Testis (tissue), 2 donors: ENCODE measurements at regions not wholly inside any gene's neighbourhood (a gene's known extent, or its start where the extent isn't known, plus 50 kb on each side); places are given as distances from the start of the nearest gene placed in this dataset.

Experiments
- DNase-seq: peaks from one replicate; pipeline ENCODE4 v3.0.0-alpha.2; 2019
- H3K27ac ChIP-seq, 2 donors: fragments of 200-600 bp; sonication (generic); one replicate each; pipeline ENCODE4 v1.5.1; 2019
- H3K27me3 ChIP-seq: fragments of 200-600 bp; sonication (generic); one replicate; pipeline ENCODE4 v1.5.1; 2019
- H3K36me3 ChIP-seq: fragments of 200-600 bp; sonication (generic); one replicate; pipeline ENCODE4 v1.5.1; 2017; ENCODE audit warnings: low read depth; ENCODE audit errors: missing control alignments
- H3K4me1 ChIP-seq: fragments of 200-600 bp; sonication (generic); one replicate; pipeline ENCODE4 v1.5.1; 2019
- H3K4me3 ChIP-seq, 2 donors: fragments of 200-600 bp; sonication (generic); one replicate each; pipeline ENCODE4 v1.5.1; 2017 to 2019
- H3K9me3 ChIP-seq: fragments of 200-600 bp; sonication (generic); one replicate; pipeline ENCODE4 v1.5.1; 2017
- POLR2A ChIP-seq: fragments of 450-650 bp; IDR thresholded peaks from one replicate; pipeline ENCODE4 v1.6.1; 2017; ENCODE audit warnings: antibody characterized with exemption, mild to moderate bottlenecking, moderate library complexity
- WGBS, 2 donors: methylation state at CpG; one replicate each; pipeline ENCODE4 v1.1.5; 2018; 5-methylcytosine and 5-hydroxymethylcytosine counted together
- intact Hi-C: fragments of 100-400 bp; cut with DNase I; formaldehyde crosslinking; loops from one replicate; pipeline ENCODE4 v1.15.1; 2023; ENCODE audit warnings: low total_unique reads
- TF ChIP-seq, protein P1 (sequence below), 3 experiments: fragments of 450-650 bp in 2 of 3; fragments of 200-600 bp in 1 of 3; sonication (generic) in 1 of 3; IDR thresholded peaks; one replicate each; pipeline ENCODE4 v1.5.1; 2016 to 2019; ENCODE audit warnings: antibody characterized with exemption in 3 of 3, mild to moderate bottlenecking in 2 of 3, moderate library complexity in 1 of 3

DNA sequence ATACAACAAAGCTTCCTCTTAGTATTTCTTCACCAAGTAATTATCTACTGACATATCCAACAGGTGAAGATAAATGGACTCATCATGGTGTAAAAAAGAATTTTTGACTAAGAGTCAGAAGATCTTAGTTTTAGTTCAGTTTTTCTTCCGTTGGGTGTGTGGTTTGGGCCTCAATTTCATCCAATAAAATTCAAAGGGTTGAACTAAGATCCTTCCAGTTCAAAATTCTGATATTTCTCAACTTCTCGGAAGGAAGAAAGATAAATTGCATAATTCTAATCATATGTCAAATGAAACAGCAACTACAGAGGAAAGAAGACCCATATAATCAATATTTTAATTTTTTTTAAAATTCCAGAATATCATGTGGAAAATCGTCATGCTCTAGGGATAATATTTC is 192.7 kb downstream of the SPRY1 start:
- intact Hi-C loops: no loop called here
- H3K4me1 ChIP-seq: no peaks in the 10 kb centered on the region
- 84 to 88% methylated on average over 3 of the region's 3 CpGs for WGBS, 2 donors
- no peaks in the 10 kb centered on the region for H3K9me3 ChIP-seq
- H3K4me3 ChIP-seq: no peak overlapping the region
- DNase-seq: no peak
- TF ChIP-seq, protein P1, sequence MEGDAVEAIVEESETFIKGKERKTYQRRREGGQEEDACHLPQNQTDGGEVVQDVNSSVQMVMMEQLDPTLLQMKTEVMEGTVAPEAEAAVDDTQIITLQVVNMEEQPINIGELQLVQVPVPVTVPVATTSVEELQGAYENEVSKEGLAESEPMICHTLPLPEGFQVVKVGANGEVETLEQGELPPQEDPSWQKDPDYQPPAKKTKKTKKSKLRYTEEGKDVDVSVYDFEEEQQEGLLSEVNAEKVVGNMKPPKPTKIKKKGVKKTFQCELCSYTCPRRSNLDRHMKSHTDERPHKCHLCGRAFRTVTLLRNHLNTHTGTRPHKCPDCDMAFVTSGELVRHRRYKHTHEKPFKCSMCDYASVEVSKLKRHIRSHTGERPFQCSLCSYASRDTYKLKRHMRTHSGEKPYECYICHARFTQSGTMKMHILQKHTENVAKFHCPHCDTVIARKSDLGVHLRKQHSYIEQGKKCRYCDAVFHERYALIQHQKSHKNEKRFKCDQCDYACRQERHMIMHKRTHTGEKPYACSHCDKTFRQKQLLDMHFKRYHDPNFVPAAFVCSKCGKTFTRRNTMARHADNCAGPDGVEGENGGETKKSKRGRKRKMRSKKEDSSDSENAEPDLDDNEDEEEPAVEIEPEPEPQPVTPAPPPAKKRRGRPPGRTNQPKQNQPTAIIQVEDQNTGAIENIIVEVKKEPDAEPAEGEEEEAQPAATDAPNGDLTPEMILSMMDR (IDR thresholded peaks at IDR 0.05): no peak
- TF ChIP-seq POLR2A: no peak
- no peaks in the 10 kb centered on the region for H3K27me3 ChIP-seq
- peak overlapping the region in 1 of 2 donors; percentile 3 for H3K27ac ChIP-seq
- H3K36me3 ChIP-seq: no peaks in the 10 kb centered on the region

DNA sequence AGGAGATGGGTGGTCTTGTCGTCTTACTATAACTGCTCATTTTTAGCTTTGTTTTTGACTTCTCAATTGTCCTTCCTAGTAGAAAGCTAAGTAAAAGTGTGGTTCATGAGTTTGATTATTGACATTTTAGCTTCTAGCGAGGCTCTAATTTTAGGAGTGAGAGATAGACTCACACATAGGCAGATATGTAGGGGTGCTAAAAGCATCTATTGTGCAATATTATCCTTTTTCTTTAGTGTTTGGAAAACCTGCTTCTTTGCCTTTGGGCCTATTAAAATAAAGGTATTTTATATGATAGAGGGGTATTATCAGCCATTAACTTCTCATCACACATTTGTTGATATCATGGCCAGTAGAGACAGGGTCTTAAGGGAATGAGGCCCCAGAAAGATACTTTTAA is 195.3 kb downstream of the SPRY1 start:
- no peak overlapping the region for H3K4me3 ChIP-seq
- intact Hi-C loops: no loop called here
- H3K9me3 ChIP-seq: no peaks in the 10 kb centered on the region
- no peak overlapping the region for H3K27ac ChIP-seq
- H3K27me3 ChIP-seq: no peaks in the 10 kb centered on the region
- no peak for DNase-seq
- 92 to 96% methylated on average over 2 of the region's 2 CpGs for WGBS, 2 donors
- TF ChIP-seq, protein P1 (IDR thresholded peaks at IDR 0.05): no peak
- TF ChIP-seq POLR2A: no peak
- no peaks in the 10 kb centered on the region for H3K36me3 ChIP-seq
- no peaks in the 10 kb centered on the region for H3K4me1 ChIP-seq

DNA sequence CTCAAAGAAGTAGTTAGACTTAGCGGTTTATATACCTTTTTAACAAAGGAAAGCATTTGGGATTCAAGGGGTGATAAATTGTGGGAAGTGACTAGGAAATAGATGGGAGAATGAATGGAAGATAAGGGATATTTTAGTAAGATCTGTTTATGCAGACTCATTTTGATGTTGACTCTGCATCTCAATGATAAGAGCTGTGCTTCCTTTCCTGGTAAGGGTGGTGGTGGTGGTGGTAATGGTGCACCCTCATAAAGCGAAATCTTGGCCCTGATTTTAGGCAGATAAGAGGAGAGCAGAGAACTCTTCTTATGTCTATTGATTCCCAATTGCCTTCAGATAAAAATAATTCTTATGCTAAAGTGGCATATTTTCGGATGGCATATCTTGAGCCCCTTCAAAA is 197.1 kb downstream of the SPRY1 start:
- H3K27me3 ChIP-seq: no peaks in the 10 kb centered on the region
- no peak overlapping the region for H3K4me3 ChIP-seq
- H3K36me3 ChIP-seq: no peaks in the 10 kb centered on the region
- no peak overlapping the region for H3K27ac ChIP-seq
- 90 to 93% methylated on average over 3 of the region's 3 CpGs for WGBS, 2 donors
- no peaks in the 10 kb centered on the region for H3K9me3 ChIP-seq
- intact Hi-C loops: no loop called here
- no peak for TF ChIP-seq POLR2A
- TF ChIP-seq, protein P1 (IDR thresholded peaks at IDR 0.05): no peak
- no peaks in the 10 kb centered on the region for H3K4me1 ChIP-seq
- DNase-seq: no peak

DNA sequence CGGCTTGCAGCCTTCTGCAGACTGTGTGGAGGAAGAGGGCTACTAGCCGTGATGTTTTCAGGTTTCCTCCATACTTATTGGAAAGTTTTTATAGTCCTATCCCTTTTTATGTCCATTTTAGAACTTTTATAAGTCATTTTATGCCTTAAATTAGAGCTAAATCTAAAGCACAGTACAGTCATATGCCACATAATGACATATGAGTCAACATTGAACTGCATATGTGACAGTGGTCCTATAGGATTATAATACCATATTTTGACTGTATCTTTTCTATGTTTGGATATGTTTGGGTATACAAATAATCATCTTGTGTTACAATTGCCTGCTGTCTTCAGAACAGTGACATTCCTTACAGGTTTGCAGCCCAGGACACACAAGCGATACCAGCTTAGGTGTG is 200.2 kb downstream of the SPRY1 start:
- no peaks in the 10 kb centered on the region for H3K27me3 ChIP-seq
- no peak overlapping the region for H3K27ac ChIP-seq
- no peaks in the 10 kb centered on the region for H3K9me3 ChIP-seq
- H3K4me1 ChIP-seq: peaks cover 26% of the 10 kb centered on the region
- no peak overlapping the region for H3K4me3 ChIP-seq
- 93 to 97% methylated on average over 3 of the region's 3 CpGs for WGBS, 2 donors
- TF ChIP-seq, protein P1 (IDR thresholded peaks at IDR 0.05): no peak
- no peak for TF ChIP-seq POLR2A
- intact Hi-C loops: no loop called here
- no peak for DNase-seq
- H3K36me3 ChIP-seq: no peaks in the 10 kb centered on the region

DNA sequence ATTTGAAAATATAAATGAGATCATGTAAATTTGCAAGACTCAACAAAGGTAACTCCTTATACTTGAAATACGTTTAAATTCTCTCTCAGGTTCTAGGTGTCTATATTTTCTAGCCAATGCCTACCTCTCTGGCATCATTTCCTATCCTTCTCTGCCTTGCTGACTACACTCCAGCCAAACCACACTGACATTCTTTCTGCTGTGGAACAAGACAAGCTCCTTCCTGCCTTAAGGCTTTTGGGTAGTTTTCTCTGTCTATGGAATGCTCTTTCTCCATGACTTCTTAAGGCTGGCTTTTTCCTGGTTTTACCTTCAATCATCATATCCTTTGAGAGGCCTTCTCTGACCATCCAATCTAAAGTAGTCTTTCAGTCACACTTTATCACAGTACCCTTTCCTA is 201.0 kb downstream of the SPRY1 start:
- Histone ChIP-seq H3K27me3 (no peaks in the 10 kb centered on the region), H3K9me3 (no peaks in the 10 kb centered on the region), H3K4me1 (peaks cover 26% of the 10 kb centered on the region), H3K27ac (no peak overlapping the region), H3K36me3 (no peaks in the 10 kb centered on the region), H3K4me3 (no peak overlapping the region)
- DNase-seq: no peak
- intact Hi-C loops: no loop called here
- TF ChIP-seq, protein P1 (IDR thresholded peaks at IDR 0.05): no peak
- no peak for TF ChIP-seq POLR2A
- WGBS, 2 donors: 90 to 92% methylated on average over 1 of the region's 1 CpG
